ENCODE measurements at regions not wholly inside any gene's neighbourhood (a gene's known extent, or its start where the extent isn't known, plus 50 kb on each side); places are given as distances from the start of the nearest gene placed in this dataset.
A peak's percentile ranks its signal among the peaks of the same experiment; 100 is the strongest.

- Mint-ChIP-seq H3K27me3 (no peaks in the 10 kb centered on the region), H3K4me1 (ENCODE audit: low read depth) (peaks cover 2% of the 10 kb centered on the region), H3K9me3 (ENCODE audit: low read depth) (peaks cover 6% of the 10 kb centered on the region), H3K36me3 (ENCODE audit: insufficient read depth) (no peaks in the 10 kb centered on the region), H3K4me3 (ENCODE audit: low read depth) (no peak overlapping the region), H3K27ac (no peak overlapping the region)
- no peak for TF ChIP-seq CTCF (IDR thresholded peaks at IDR 0.05; ENCODE audit: unreplicated experiment)
- DNase-seq (ENCODE audit: low spot score, unreplicated experiment) = no peak
These were observed 56.6 kb upstream of the PACRGL start for GRCh38 chr4:20643631-20644030.

- Mint-ChIP-seq H3K27me3 (no peaks in the 10 kb centered on the region), H3K27ac (no peak overlapping the region), H3K4me1 (ENCODE audit: low read depth) (no peaks in the 10 kb centered on the region), H3K9me3 (ENCODE audit: low read depth) (peaks cover 6% of the 10 kb centered on the region), H3K36me3 (ENCODE audit: insufficient read depth) (no peaks in the 10 kb centered on the region), H3K4me3 (ENCODE audit: low read depth) (no peak overlapping the region)
- no peak for DNase-seq (ENCODE audit: low spot score, unreplicated experiment)
- no peak for TF ChIP-seq CTCF (IDR thresholded peaks at IDR 0.05; ENCODE audit: unreplicated experiment)
These were observed 55.0 kb upstream of the PACRGL start for GRCh38 chr4:20645236-20645635.

DNA sequence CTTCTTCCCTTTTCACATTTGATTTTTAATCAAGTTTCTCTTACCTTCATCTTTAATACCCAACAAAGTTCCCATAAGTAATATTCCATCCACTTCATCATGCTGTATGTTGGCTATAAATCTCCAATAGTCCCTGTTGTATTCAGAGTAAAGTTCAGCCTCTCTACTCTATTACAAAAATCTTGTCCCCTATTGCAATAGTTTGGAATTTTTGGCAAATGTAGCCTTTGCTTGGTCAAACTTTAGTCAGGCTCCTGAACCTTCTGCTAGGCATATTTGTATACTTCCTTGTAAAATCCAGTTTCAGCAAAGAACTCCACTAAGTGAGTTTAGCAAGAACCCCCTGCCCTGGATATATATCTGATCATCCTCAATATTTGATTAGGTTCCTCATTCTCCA lies 54.0 kb upstream of the PACRGL start:
- H3K4me1 Mint-ChIP-seq (ENCODE audit: low read depth) = no peaks in the 10 kb centered on the region
- H3K9me3 Mint-ChIP-seq (ENCODE audit: low read depth) = peaks cover 5% of the 10 kb centered on the region
- H3K27ac Mint-ChIP-seq = no peak overlapping the region
- no peak overlapping the region for H3K4me3 Mint-ChIP-seq (ENCODE audit: low read depth)
- H3K27me3 Mint-ChIP-seq = no peaks in the 10 kb centered on the region
- no peak for TF ChIP-seq CTCF (IDR thresholded peaks at IDR 0.05; ENCODE audit: unreplicated experiment)
- no peak for DNase-seq (ENCODE audit: low spot score, unreplicated experiment)
- H3K36me3 Mint-ChIP-seq (ENCODE audit: insufficient read depth) = no peaks in the 10 kb centered on the region

Small RNAs in the stretch of these regions (microRNA-seq; reads per million reads assigned to microRNA genes)
- 18.5 reads per million, percentile 29 among the genes with 10 or more reads in this experiment for gene MIR218-1 (ENCODE audit: borderline number of aligned reads, unreplicated experiment)

Data from progenitor cell of endocrine pancreas (in vitro differentiated cells).